ENCODE measurements at regions not wholly inside any gene's neighbourhood (a gene's known extent, or its start where the extent isn't known, plus 50 kb on each side); places are given as distances from the start of the nearest gene placed in this dataset.

- TF ChIP-seq REST (IDR thresholded peaks at IDR 0.05; ENCODE audit: insufficient read depth in 1 of 2, low read depth in 2 of 2, low read length in 2 of 2) (no peak), POLR2AphosphoS5 (IDR thresholded peaks at IDR 0.05; ENCODE audit: low read depth, low read length) (no peak)
Observed at GRCh38 chr20:57888591-57888990, 178.8 kb upstream of the PMEPA1 start.
